Activated CD4-positive, alpha-beta T cell treated with anti-CD3 and anti-CD28 coated beads for 36 hours (primary cell): ENCODE measurements at regions not wholly inside any gene's neighbourhood (a gene's known extent, or its start where the extent isn't known, plus 50 kb on each side); places are given as distances from the start of the nearest gene placed in this dataset.

Experiments
- ATAC-seq: fragments of 200-7000 bp; cut with Tn5 transposase; one replicate; pipeline ENCODE4 v1.10.0; 2021; ENCODE audit warnings: mild to moderate bottlenecking, moderate library complexity
- CTCF ChIA-PET: fragments of 350-600 bp; sonication (Branson Sonifier 250); formaldehyde crosslinking; loops from one replicate; lab custom pipeline; 2021; ENCODE audit warnings: antibody characterized with exemption; lab: Charles Lee
- POLR2A ChIA-PET: fragments of 350-600 bp; sonication (Branson Sonifier 250); formaldehyde crosslinking; loops from one replicate; lab custom pipeline; 2021; ENCODE audit warnings: antibody characterized with exemption, inconsistent platforms; lab: Charles Lee
- DNase-seq: peaks from one replicate; pipeline ENCODE4 v3.0.0-alpha.2; 2020
- H3K27ac Mint-ChIP-seq: one replicate; pipeline ENCODE4 v1.8.0; 2021; ENCODE audit warnings: mixed read lengths
- H3K27me3 Mint-ChIP-seq: one replicate; pipeline ENCODE4 v1.8.0; 2021; ENCODE audit warnings: mixed read lengths
- H3K36me3 Mint-ChIP-seq: one replicate; pipeline ENCODE4 v1.8.0; 2021; ENCODE audit warnings: low read depth, mixed read lengths
- H3K4me1 Mint-ChIP-seq: one replicate; pipeline ENCODE4 v1.8.0; 2021; ENCODE audit warnings: mixed read lengths
- H3K4me3 Mint-ChIP-seq: one replicate; pipeline ENCODE4 v1.8.0; 2021; ENCODE audit warnings: mild to moderate bottlenecking, moderate library complexity, mixed read lengths
- H3K9me3 Mint-ChIP-seq: one replicate; pipeline ENCODE4 v1.8.0; 2021; ENCODE audit warnings: low read depth, mixed read lengths
- intact Hi-C, 2 experiments: fragments of 100-400 bp; cut with DNase I in 1 of 2; cut with micrococcal nuclease in 1 of 2; formaldehyde crosslinking; loops; one replicate each; pipeline versions ENCODE4 v1.14.2 to v1.15.1; 2022 to 2024; cut with DNase I, micrococcal nuclease

DNA sequence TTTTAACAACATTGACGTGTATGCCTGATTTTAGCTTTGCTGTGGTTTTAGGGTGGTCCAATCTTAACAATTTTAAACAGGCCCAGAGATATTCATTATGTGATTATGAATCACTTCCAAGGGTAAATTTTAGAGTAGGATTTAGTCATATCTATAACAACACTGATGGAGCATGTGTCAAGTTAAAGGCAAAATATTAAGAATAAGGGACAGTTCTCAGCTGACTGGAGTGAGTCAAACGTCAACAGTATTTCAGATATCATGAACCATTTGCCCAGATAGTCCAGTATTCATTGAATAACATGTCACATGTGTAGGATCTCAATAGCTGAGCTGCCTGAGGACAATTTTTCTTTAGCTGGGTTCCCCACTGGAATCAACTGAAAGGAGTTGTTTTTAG, 61.3 kb upstream of the VCX2 start:
- H3K9me3 Mint-ChIP-seq: no peaks in the 10 kb centered on the region
- no peaks in the 10 kb centered on the region for H3K4me1 Mint-ChIP-seq
- intact Hi-C loops: no loop called here
- no peak for DNase-seq
- H3K27ac Mint-ChIP-seq: no peak overlapping the region
- CTCF ChIA-PET: no interaction called here
- POLR2A ChIA-PET: no interaction called here
- H3K27me3 Mint-ChIP-seq: no peaks in the 10 kb centered on the region
- no peaks in the 10 kb centered on the region for H3K36me3 Mint-ChIP-seq
- no peak for ATAC-seq
- H3K4me3 Mint-ChIP-seq: no peak overlapping the region

GRCh38 chrX:8233091-8233490, 62.0 kb upstream of the VCX2 start:
- no peaks in the 10 kb centered on the region for H3K9me3 Mint-ChIP-seq
- no peak for DNase-seq
- intact Hi-C loops: no loop called here
- ChIA-PET POLR2A (no interaction called here), CTCF (no interaction called here)
- no peaks in the 10 kb centered on the region for H3K4me1 Mint-ChIP-seq
- no peaks in the 10 kb centered on the region for H3K36me3 Mint-ChIP-seq
- H3K27me3 Mint-ChIP-seq: no peaks in the 10 kb centered on the region
- H3K27ac Mint-ChIP-seq: no peak overlapping the region
- ATAC-seq: no peak
- no peak overlapping the region for H3K4me3 Mint-ChIP-seq

- ATAC-seq: no peak
- DNase-seq: no peak
- ChIA-PET CTCF (no interaction called here), POLR2A (no interaction called here)
- no peak overlapping the region for H3K27ac Mint-ChIP-seq
- no peak overlapping the region for H3K4me3 Mint-ChIP-seq
- no peaks in the 10 kb centered on the region for H3K4me1 Mint-ChIP-seq
- H3K27me3 Mint-ChIP-seq: no peaks in the 10 kb centered on the region
- H3K36me3 Mint-ChIP-seq: no peaks in the 10 kb centered on the region
- intact Hi-C loops: no loop called here
- no peaks in the 10 kb centered on the region for H3K9me3 Mint-ChIP-seq
Observed at GRCh38 chrX:8235026-8235425, 64.0 kb upstream of the VCX2 start.

DNA sequence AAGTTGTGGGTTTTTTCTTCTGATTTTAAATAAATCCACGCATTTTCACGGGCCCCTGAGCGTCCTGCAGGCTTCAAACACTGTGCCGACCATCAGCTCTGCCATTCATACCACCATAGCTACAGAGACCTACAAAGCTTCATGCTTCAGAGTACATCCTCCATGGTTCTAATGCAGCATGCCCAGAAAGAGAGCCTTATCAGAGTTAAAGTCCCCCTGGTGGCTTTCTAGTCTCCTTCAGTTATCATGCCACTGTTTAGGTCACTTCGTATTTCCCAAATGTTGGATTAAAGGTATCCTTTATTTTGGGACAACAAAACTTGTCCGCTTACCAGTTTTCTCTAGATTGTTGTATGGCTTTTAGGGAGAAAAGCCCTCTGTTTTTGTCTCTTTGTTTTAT, 66.7 kb upstream of the VCX2 start:
- DNase-seq (no peak), ATAC-seq (no peak)
- Mint-ChIP-seq H3K36me3 (peaks cover 1% of the 10 kb centered on the region), H3K27ac (no peak overlapping the region), H3K4me3 (no peak overlapping the region), H3K27me3 (no peaks in the 10 kb centered on the region), H3K4me1 (no peaks in the 10 kb centered on the region), H3K9me3 (peaks cover 4% of the 10 kb centered on the region)
- ChIA-PET POLR2A (no interaction called here), CTCF (no interaction called here)
- intact Hi-C loops: no loop called here

DNA sequence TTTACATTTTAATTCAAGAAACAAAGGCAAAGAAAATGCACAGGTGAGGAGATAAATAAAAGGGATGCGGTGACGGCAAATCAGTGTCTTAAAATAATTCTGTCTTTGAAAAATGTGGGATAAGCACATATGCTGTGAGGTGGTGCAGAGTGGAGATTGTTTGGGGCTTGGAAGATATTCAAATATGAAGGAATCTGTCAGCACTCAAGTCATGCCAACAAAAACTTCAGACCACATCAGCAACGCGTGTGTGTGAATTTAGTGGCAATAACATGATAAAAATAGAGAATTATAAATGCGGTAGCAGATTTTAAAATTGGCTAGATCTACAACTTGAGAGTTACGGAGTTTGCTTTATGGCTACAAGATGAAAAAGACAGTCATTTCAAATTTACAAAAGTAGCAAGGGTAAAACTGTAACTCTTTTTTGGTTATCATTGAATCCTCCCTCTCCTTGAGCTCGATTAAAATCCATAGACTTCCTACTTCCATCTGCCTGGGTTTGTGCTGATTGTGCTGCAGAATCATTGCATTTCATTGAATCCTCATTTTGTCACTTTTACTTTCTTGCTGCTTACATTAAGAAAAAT, 71.5 kb upstream of the VCX2 start:
- ChIA-PET CTCF (interaction anchor here (0.6 kb wide), 1 partner anchor 30 kb away, joined by 7 read pairs; no protein-coding TSS in a partner anchor), POLR2A (no interaction called here)
- no peaks in the 10 kb centered on the region for H3K4me1 Mint-ChIP-seq
- no peaks in the 10 kb centered on the region for H3K27me3 Mint-ChIP-seq
- H3K36me3 Mint-ChIP-seq: peaks cover 1% of the 10 kb centered on the region
- ATAC-seq: no peak
- H3K4me3 Mint-ChIP-seq: no peak overlapping the region
- peaks cover 8% of the 10 kb centered on the region for H3K9me3 Mint-ChIP-seq
- DNase-seq: no peak
- H3K27ac Mint-ChIP-seq: no peak overlapping the region
- intact Hi-C loops: no loop called here

GRCh38 chrX:8244301-8244700, 73.2 kb upstream of the VCX2 start:
- Mint-ChIP-seq H3K36me3 (peaks cover 1% of the 10 kb centered on the region), H3K4me1 (no peaks in the 10 kb centered on the region), H3K4me3 (no peak overlapping the region), H3K9me3 (peaks cover 12% of the 10 kb centered on the region), H3K27me3 (no peaks in the 10 kb centered on the region), H3K27ac (no peak overlapping the region)
- intact Hi-C loops: no loop called here
- ATAC-seq (no peak), DNase-seq (no peak)
- CTCF ChIA-PET: no interaction called here
- POLR2A ChIA-PET: no interaction called here

- POLR2A ChIA-PET: no interaction called here
Observed at GRCh38 chrX:8245411-8245810, 74.3 kb upstream of the VCX2 start.

DNA sequence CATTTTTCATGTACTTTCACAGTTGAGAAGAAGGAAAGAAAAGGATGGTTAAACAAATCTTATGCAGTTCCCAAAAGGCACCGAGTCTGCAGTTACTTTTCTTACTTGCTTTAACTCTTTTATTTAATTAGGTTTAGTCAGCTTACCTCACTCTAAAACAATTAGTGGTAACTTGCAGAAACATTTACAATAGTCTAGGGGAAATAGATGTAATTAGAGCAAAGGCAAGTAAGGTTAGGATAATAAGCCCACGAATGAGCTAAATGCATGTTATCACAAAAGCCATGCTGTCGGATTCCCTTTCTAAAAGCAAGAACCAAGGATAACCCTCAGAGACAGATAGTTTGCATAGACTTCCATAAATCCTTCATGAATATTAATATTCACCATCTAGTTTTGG, 82.0 kb upstream of the VCX2 start:
- no peak overlapping the region for H3K4me3 Mint-ChIP-seq
- no peak for DNase-seq
- ChIA-PET CTCF (no interaction called here), POLR2A (no interaction called here)
- H3K9me3 Mint-ChIP-seq: peaks cover 7% of the 10 kb centered on the region
- no peak overlapping the region for H3K27ac Mint-ChIP-seq
- H3K4me1 Mint-ChIP-seq: no peaks in the 10 kb centered on the region
- no peak for ATAC-seq
- H3K36me3 Mint-ChIP-seq: peaks cover 3% of the 10 kb centered on the region
- no peaks in the 10 kb centered on the region for H3K27me3 Mint-ChIP-seq
- intact Hi-C loops: no loop called here

More at GRCh38 chrX:8245411-8245810, 74.3 kb upstream of the VCX2 start:
- no peak for DNase-seq
- CTCF ChIA-PET: no interaction called here
- no peak for ATAC-seq
- intact Hi-C loops: no loop called here
- Mint-ChIP-seq H3K27ac (no peak overlapping the region), H3K4me1 (no peaks in the 10 kb centered on the region), H3K27me3 (no peaks in the 10 kb centered on the region), H3K4me3 (no peak overlapping the region), H3K9me3 (peaks cover 12% of the 10 kb centered on the region), H3K36me3 (peaks cover 1% of the 10 kb centered on the region)

DNA sequence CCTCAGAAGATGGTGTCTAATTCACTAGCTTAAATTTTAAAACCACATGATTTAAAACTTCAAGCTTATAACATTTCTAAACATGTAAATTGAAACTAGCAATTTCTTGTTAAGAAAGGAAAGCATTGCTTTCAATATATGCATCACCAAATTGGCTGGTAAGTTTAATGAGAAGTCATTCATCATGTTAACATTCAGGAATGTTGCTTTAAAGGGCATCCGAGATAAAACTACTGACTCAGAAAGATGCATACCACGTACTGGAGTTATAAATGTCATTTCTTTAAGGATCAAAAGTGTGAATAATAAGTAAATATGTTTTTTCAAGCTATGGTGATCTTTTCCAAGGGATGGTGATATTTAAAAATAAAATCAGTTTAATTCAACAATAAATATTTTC, 83.3 kb upstream of the VCX2 start:
- POLR2A ChIA-PET: no interaction called here
- Mint-ChIP-seq H3K27me3 (no peaks in the 10 kb centered on the region), H3K4me1 (no peaks in the 10 kb centered on the region), H3K4me3 (no peak overlapping the region), H3K36me3 (peaks cover 3% of the 10 kb centered on the region), H3K27ac (no peak overlapping the region), H3K9me3 (peaks cover 4% of the 10 kb centered on the region)
- intact Hi-C loops: no loop called here
- CTCF ChIA-PET: no interaction called here
- ATAC-seq: no peak
- DNase-seq: no peak

DNA sequence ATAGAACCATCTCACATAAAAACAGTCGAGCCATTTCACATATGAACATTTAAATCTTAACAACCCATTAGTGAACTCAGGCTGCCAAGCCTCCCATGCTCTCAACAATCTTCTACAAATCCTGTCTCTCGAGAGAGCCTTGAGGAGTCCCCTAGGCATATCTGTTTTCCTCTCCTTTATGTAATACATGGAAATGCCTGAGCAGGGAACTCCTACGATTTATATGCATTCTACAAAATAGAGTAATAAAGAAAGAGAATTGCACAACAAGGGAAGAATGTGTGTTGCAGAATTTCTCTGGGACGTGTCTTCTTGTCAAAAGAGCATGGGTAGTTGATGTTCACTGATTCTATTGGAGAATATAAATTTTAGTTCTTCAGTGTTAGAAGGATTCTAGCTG, 101.8 kb upstream of the VCX2 start:
- H3K27ac Mint-ChIP-seq: no peak overlapping the region
- intact Hi-C loops: no loop called here
- CTCF ChIA-PET: interaction anchor here (0.7 kb wide), 1 partner anchor 31 kb away, joined by 7 read pairs; no protein-coding TSS in a partner anchor
- H3K36me3 Mint-ChIP-seq: no peaks in the 10 kb centered on the region
- POLR2A ChIA-PET: no interaction called here
- H3K9me3 Mint-ChIP-seq: peaks cover 10% of the 10 kb centered on the region
- H3K27me3 Mint-ChIP-seq: no peaks in the 10 kb centered on the region
- DNase-seq: no peak
- no peak overlapping the region for H3K4me3 Mint-ChIP-seq
- H3K4me1 Mint-ChIP-seq: no peaks in the 10 kb centered on the region
- ATAC-seq: no peak

DNA sequence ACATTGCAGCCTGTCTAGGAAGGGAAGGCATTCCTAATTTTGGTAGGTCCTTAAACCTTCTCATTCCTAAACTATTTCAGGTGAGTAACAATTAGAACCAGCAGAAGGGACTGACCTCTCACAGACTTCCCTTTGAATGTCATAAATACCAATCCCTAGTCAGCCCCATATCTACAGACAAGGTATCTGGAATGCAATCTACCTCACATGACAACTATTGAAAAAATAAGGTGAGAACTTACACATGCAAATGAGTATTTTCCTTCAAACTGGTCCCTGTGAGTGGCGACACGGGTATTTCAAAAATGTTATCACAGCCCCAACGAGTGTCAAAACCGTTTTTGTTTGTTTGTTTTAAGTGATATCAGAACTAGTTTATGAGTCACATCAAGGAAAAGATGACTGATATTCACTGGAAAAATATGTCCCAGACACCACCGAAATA, 102.4 kb upstream of the VCX2 start:
- CTCF ChIA-PET: no interaction called here
- no peaks in the 10 kb centered on the region for H3K36me3 Mint-ChIP-seq
- POLR2A ChIA-PET: no interaction called here
- ATAC-seq (no peak), DNase-seq (no peak)
- no peak overlapping the region for H3K27ac Mint-ChIP-seq
- H3K27me3 Mint-ChIP-seq: no peaks in the 10 kb centered on the region
- no peak overlapping the region for H3K4me3 Mint-ChIP-seq
- intact Hi-C loops: no loop called here
- H3K9me3 Mint-ChIP-seq: peaks cover 8% of the 10 kb centered on the region
- no peaks in the 10 kb centered on the region for H3K4me1 Mint-ChIP-seq

GRCh38 chrX:8274170-8274569, 103.1 kb upstream of the VCX2 start:
- CTCF ChIA-PET: no interaction called here
- POLR2A ChIA-PET: no interaction called here

More at GRCh38 chrX:8274170-8274569, 103.1 kb upstream of the VCX2 start:
- DNase-seq (no peak), ATAC-seq (no peak)
- no peak overlapping the region for H3K4me3 Mint-ChIP-seq
- H3K4me1 Mint-ChIP-seq: no peaks in the 10 kb centered on the region
- no peaks in the 10 kb centered on the region for H3K36me3 Mint-ChIP-seq
- no peaks in the 10 kb centered on the region for H3K27me3 Mint-ChIP-seq
- H3K9me3 Mint-ChIP-seq: peaks cover 8% of the 10 kb centered on the region
- intact Hi-C loops: no loop called here
- no peak overlapping the region for H3K27ac Mint-ChIP-seq
